SK-N-SH treated with all-trans-retinoic acid at 6 μM for 48 hours (cell line): ENCODE measurements at regions not wholly inside any gene's neighbourhood (a gene's known extent, or its start where the extent isn't known, plus 50 kb on each side); places are given as distances from the start of the nearest gene placed in this dataset.

Experiments used
- ATAC-seq: fragments of 200-7000 bp; cut with Tn5 transposase; 3 replicates; pipeline ENCODE4 v1.9.1; 2020; ENCODE audit warnings: mild to moderate bottlenecking, moderate library complexity
- ARNTL ChIP-seq: fragments of 450-650 bp; formaldehyde crosslinking; IDR thresholded peaks from 2 replicates; pipeline ENCODE4 v1.5.0; 2020; ENCODE audit warnings: low read depth, mild to moderate bottlenecking, moderate library complexity, borderline replicate concordance
- BACH2 ChIP-seq: fragments of 250-450 bp; sonication (Bioruptor Pico); IDR thresholded peaks from 2 replicates; pipeline ENCODE4 v1.9.0; 2021; ENCODE audit warnings: mild to moderate bottlenecking, borderline replicate concordance
- CSDC2 ChIP-seq: fragments of 250-450 bp; sonication (Bioruptor Pico); IDR thresholded peaks from 2 replicates; pipeline ENCODE4 v1.5.0; 2020; ENCODE audit warnings: mild to moderate bottlenecking, moderate library complexity
- ESRRG ChIP-seq: fragments of 250-450 bp; sonication (Bioruptor Pico); IDR thresholded peaks from 2 replicates; pipeline ENCODE4 v1.6.1; 2021; ENCODE audit warnings: mild to moderate bottlenecking
- GLIS3 ChIP-seq: fragments of 250-450 bp; sonication (Bioruptor Pico); IDR thresholded peaks from 2 replicates; pipeline ENCODE4 v1.5.0; 2020; ENCODE audit warnings: mild to moderate bottlenecking, moderate library complexity
- ISL1 ChIP-seq: fragments of 250-450 bp; sonication (Bioruptor Pico); IDR thresholded peaks from 2 replicates; pipeline ENCODE4 v2.1.2; 2022; ENCODE audit warnings: mild to moderate bottlenecking, moderate library complexity
- OSR1 ChIP-seq: fragments of 250-450 bp; sonication (Bioruptor Pico); IDR thresholded peaks from 2 replicates; pipeline ENCODE4 v1.8.0; 2022; ENCODE audit warnings: moderate library complexity, mild to moderate bottlenecking, inconsistent platforms
- PPARA ChIP-seq: fragments of 250-450 bp; sonication (Bioruptor Pico); IDR thresholded peaks from 2 replicates; pipeline ENCODE4 v1.5.0; 2020; ENCODE audit warnings: mild to moderate bottlenecking, borderline replicate concordance
- RARB ChIP-seq: fragments of 250-450 bp; sonication (Bioruptor Pico); IDR thresholded peaks from 2 replicates; pipeline ENCODE4 v1.8.0; 2021; ENCODE audit warnings: mild to moderate bottlenecking, moderate library complexity
- SNAI2 ChIP-seq: fragments of 250-450 bp; sonication (Bioruptor Pico); IDR thresholded peaks from 2 replicates; pipeline ENCODE4 v1.5.0; 2020; ENCODE audit warnings: mild to moderate bottlenecking, moderate library complexity
- TCF4 ChIP-seq: fragments of 250-450 bp; sonication (Bioruptor Pico); IDR thresholded peaks from 2 replicates; pipeline ENCODE4 v1.8.0; 2021; ENCODE audit warnings: mild to moderate bottlenecking, moderate library complexity, borderline replicate concordance
- ZC3H10 ChIP-seq: fragments of 250-450 bp; sonication (Bioruptor Pico); IDR thresholded peaks from 2 replicates; pipeline ENCODE4 v1.5.1; 2021; ENCODE audit warnings: mild to moderate bottlenecking, moderate library complexity
- ZFP3 ChIP-seq: fragments of 250-450 bp; sonication (Bioruptor Pico); IDR thresholded peaks from 2 replicates; pipeline ENCODE4 v1.5.0; 2020; ENCODE audit warnings: mild to moderate bottlenecking, moderate library complexity
- ZFP30 ChIP-seq: fragments of 450-650 bp; formaldehyde crosslinking; IDR thresholded peaks from 2 replicates; pipeline ENCODE4 v1.5.0; 2022; ENCODE audit warnings: mild to moderate bottlenecking, moderate library complexity
- ZNF565 ChIP-seq: fragments of 450-650 bp; formaldehyde crosslinking; conservative IDR thresholded peaks from 2 replicates; pipeline ENCODE4 v1.5.0; 2020; ENCODE audit warnings: low read depth, mild to moderate bottlenecking, moderate library complexity
- ZNF70 ChIP-seq: fragments of 450-650 bp; formaldehyde crosslinking; IDR thresholded peaks from 2 replicates; pipeline ENCODE4 v1.5.0; 2020; ENCODE audit warnings: mild to moderate bottlenecking, moderate library complexity
- ZNF8 ChIP-seq: fragments of 450-650 bp; formaldehyde crosslinking; IDR thresholded peaks from 2 replicates; pipeline ENCODE4 v1.5.0; 2020; ENCODE audit warnings: mild to moderate bottlenecking, moderate library complexity
- TF ChIP-seq, protein P1 (sequence below): fragments of 250-450 bp; sonication (Bioruptor Pico); IDR thresholded peaks from 2 replicates; pipeline ENCODE4 v1.5.0; 2020; ENCODE audit warnings: mild to moderate bottlenecking, moderate library complexity
- TF ChIP-seq, protein P2 (sequence below): fragments of 250-450 bp; sonication (Bioruptor Pico); IDR thresholded peaks from 2 replicates; pipeline ENCODE4 v1.5.1; 2021; ENCODE audit warnings: mild to moderate bottlenecking, moderate library complexity
- TF ChIP-seq, protein P3 (sequence below): fragments of 250-450 bp; sonication (Bioruptor Pico); IDR thresholded peaks from 2 replicates; pipeline ENCODE4 v1.8.0; 2021; ENCODE audit warnings: low read depth, mild to moderate bottlenecking, moderate library complexity, borderline replicate concordance
- TF ChIP-seq, protein P4 (sequence below): fragments of 250-450 bp; sonication (Bioruptor Pico); IDR thresholded peaks from 2 replicates; pipeline ENCODE4 v1.5.1; 2020; ENCODE audit warnings: low read depth, mild to moderate bottlenecking, moderate library complexity
- TF ChIP-seq, protein P5 (sequence below): fragments of 250-450 bp; sonication (Bioruptor Pico); IDR thresholded peaks from 2 replicates; pipeline ENCODE4 v1.8.0; 2020; ENCODE audit warnings: mild to moderate bottlenecking, moderate library complexity, borderline replicate concordance

DNA sequence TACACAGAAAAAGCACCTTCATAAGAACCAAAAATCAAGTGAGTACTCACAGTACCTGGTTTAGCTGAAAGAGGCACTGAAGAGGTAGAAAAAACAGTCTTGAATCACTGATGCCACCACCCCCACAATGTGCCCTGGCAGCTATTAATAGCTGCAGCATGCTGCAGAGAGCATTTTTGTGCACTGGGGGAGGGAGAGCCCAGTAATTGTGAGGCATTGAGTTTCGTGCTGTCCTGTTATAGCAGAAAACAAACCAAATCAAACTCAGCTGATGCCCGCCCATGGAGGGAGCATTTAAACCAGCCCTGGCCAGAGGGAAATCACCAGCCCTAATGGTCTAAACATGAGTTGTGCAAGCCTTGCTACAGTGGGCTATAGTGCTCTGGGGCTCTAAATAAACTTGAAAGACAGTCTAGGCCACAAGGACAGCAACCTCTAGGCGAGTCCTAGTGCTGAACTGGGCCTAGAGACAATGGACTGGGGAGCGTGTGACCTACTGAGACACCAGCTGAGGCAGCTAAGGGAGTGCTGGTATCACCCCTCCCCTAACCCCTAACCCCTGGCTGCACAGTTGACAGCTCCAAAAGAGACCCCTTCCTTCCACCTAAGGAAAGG lies 106.3 kb upstream of the TMLHE start:
- ATAC-seq, result 0 out of 3 replicates have a peak, but pooled peaks have one; percentile 53
- TF ChIP-seq, protein P1, sequence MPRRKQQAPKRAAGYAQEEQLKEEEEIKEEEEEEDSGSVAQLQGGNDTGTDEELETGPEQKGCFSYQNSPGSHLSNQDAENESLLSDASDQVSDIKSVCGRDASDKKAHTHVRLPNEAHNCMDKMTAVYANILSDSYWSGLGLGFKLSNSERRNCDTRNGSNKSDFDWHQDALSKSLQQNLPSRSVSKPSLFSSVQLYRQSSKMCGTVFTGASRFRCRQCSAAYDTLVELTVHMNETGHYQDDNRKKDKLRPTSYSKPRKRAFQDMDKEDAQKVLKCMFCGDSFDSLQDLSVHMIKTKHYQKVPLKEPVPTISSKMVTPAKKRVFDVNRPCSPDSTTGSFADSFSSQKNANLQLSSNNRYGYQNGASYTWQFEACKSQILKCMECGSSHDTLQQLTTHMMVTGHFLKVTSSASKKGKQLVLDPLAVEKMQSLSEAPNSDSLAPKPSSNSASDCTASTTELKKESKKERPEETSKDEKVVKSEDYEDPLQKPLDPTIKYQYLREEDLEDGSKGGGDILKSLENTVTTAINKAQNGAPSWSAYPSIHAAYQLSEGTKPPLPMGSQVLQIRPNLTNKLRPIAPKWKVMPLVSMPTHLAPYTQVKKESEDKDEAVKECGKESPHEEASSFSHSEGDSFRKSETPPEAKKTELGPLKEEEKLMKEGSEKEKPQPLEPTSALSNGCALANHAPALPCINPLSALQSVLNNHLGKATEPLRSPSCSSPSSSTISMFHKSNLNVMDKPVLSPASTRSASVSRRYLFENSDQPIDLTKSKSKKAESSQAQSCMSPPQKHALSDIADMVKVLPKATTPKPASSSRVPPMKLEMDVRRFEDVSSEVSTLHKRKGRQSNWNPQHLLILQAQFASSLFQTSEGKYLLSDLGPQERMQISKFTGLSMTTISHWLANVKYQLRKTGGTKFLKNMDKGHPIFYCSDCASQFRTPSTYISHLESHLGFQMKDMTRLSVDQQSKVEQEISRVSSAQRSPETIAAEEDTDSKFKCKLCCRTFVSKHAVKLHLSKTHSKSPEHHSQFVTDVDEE (CRISPR knock-in tag), result no peak
- TF ChIP-seq ZNF8 (CRISPR knock-in tag) (no peak), ZFP3 (CRISPR knock-in tag) (no peak), ZFP30 (CRISPR knock-in tag) (no peak), GLIS3 (CRISPR knock-in tag) (no peak), TCF4 (CRISPR knock-in tag) (no peak), RARB (CRISPR knock-in tag) (no peak), SNAI2 (CRISPR knock-in tag) (no peak), ARNTL (CRISPR knock-in tag) (no peak), ESRRG (CRISPR knock-in tag) (no peak)
- TF ChIP-seq, protein P2, sequence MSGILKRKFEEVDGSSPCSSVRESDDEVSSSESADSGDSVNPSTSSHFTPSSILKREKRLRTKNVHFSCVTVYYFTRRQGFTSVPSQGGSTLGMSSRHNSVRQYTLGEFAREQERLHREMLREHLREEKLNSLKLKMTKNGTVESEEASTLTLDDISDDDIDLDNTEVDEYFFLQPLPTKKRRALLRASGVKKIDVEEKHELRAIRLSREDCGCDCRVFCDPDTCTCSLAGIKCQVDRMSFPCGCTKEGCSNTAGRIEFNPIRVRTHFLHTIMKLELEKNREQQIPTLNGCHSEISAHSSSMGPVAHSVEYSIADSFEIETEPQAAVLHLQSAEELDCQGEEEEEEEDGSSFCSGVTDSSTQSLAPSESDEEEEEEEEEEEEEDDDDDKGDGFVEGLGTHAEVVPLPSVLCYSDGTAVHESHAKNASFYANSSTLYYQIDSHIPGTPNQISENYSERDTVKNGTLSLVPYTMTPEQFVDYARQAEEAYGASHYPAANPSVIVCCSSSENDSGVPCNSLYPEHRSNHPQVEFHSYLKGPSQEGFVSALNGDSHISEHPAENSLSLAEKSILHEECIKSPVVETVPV (CRISPR knock-in tag), result no peak
- TF ChIP-seq, protein P3, sequence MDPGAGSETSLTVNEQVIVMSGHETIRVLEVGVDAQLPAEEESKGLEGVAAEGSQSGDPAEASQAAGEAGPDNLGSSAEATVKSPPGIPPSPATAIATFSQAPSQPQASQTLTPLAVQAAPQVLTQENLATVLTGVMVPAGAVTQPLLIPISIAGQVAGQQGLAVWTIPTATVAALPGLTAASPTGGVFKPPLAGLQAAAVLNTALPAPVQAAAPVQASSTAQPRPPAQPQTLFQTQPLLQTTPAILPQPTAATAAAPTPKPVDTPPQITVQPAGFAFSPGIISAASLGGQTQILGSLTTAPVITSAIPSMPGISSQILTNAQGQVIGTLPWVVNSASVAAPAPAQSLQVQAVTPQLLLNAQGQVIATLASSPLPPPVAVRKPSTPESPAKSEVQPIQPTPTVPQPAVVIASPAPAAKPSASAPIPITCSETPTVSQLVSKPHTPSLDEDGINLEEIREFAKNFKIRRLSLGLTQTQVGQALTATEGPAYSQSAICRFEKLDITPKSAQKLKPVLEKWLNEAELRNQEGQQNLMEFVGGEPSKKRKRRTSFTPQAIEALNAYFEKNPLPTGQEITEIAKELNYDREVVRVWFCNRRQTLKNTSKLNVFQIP (CRISPR knock-in tag), result no peak
- TF ChIP-seq, protein P4, sequence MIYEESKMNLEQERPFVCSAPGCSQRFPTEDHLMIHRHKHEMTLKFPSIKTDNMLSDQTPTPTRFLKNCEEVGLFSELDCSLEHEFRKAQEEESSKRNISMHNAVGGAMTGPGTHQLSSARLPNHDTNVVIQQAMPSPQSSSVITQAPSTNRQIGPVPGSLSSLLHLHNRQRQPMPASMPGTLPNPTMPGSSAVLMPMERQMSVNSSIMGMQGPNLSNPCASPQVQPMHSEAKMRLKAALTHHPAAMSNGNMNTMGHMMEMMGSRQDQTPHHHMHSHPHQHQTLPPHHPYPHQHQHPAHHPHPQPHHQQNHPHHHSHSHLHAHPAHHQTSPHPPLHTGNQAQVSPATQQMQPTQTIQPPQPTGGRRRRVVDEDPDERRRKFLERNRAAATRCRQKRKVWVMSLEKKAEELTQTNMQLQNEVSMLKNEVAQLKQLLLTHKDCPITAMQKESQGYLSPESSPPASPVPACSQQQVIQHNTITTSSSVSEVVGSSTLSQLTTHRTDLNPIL (CRISPR knock-in tag), result no peak
- TF ChIP-seq, protein P5, sequence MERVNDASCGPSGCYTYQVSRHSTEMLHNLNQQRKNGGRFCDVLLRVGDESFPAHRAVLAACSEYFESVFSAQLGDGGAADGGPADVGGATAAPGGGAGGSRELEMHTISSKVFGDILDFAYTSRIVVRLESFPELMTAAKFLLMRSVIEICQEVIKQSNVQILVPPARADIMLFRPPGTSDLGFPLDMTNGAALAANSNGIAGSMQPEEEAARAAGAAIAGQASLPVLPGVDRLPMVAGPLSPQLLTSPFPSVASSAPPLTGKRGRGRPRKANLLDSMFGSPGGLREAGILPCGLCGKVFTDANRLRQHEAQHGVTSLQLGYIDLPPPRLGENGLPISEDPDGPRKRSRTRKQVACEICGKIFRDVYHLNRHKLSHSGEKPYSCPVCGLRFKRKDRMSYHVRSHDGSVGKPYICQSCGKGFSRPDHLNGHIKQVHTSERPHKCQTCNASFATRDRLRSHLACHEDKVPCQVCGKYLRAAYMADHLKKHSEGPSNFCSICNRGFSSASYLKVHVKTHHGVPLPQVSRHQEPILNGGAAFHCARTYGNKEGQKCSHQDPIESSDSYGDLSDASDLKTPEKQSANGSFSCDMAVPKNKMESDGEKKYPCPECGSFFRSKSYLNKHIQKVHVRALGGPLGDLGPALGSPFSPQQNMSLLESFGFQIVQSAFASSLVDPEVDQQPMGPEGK (CRISPR knock-in tag), result no peak

DNA sequence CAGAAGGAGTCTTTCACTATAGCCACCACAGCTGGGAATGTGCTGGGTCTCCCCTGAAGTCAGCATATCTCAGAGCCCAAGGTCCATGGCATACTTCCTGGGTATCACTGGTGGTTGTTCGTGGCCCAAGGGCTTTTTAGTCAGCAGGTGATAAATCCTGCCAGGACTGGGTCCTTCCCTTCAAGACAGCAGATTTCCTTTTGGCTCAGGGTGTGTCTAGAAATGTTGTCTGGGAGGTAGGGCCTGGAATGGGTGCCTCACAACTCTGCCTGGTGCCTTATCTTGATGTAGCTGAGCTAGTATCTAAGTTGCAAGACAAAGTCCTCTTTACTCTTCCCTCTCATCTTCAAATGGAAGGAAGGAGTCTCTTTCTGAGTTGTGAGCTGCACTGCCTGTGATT lies 102.4 kb upstream of the TMLHE start:
- ATAC-seq, result no peak
- no peak for TF ChIP-seq BACH2 (CRISPR knock-in tag)
- TF ChIP-seq PPARA (CRISPR knock-in tag), result no peak
- no peak for TF ChIP-seq ARNTL (CRISPR knock-in tag)
- TF ChIP-seq, protein P4 (CRISPR knock-in tag), result no peak
- TF ChIP-seq ZFP30 (CRISPR knock-in tag), result no peak
- TF ChIP-seq, protein P2 (CRISPR knock-in tag), result no peak
- no peak for TF ChIP-seq CSDC2 (CRISPR knock-in tag)
- no peak for TF ChIP-seq ESRRG (CRISPR knock-in tag)
- no peak for TF ChIP-seq GLIS3 (CRISPR knock-in tag)
- no peak for TF ChIP-seq ZNF565 (CRISPR knock-in tag)
- TF ChIP-seq ZC3H10 (CRISPR knock-in tag), result no peak
- TF ChIP-seq, protein P3 (CRISPR knock-in tag), result no peak
- TF ChIP-seq SNAI2 (CRISPR knock-in tag), result no peak
- no peak for TF ChIP-seq TCF4 (CRISPR knock-in tag)
- TF ChIP-seq ZNF70 (CRISPR knock-in tag), result no peak
- no peak for TF ChIP-seq OSR1 (CRISPR knock-in tag)
- TF ChIP-seq ZFP3 (CRISPR knock-in tag), result no peak
- no peak for TF ChIP-seq ISL1 (CRISPR knock-in tag)
